SJSA1 (cell line): ENCODE measurements at regions not wholly inside any gene's neighbourhood (a gene's known extent, or its start where the extent isn't known, plus 50 kb on each side); places are given as distances from the start of the nearest gene placed in this dataset.
"Not testable (repeated sequence)": the region's sequence is repeated elsewhere in the genome, so short reads cannot be mapped to it uniquely, and the experiment has no call there.

Experiments
- DNase-seq, 2 experiments: peaks; one replicate each; pipeline ENCODE4 v3.0.0-alpha.2; 2015 to 2020; ENCODE audit warnings: low spot score in 2 of 2, low read depth in 1 of 2
- H3K27ac ChIP-seq: fragments of 250-450 bp; sonication (Bioruptor Pico); 2 replicates; pipeline ENCODE4 v1.5.1; 2020; ENCODE audit warnings: mild to moderate bottlenecking, moderate library complexity
- H3K27me3 ChIP-seq: fragments of 250-450 bp; sonication (Bioruptor Pico); replicated peaks from 2 replicates; pipeline ENCODE4 v1.5.1; 2020; ENCODE audit warnings: mild to moderate bottlenecking, moderate library complexity
- H3K36me3 ChIP-seq: fragments of 250-450 bp; sonication (Bioruptor Pico); 2 replicates; pipeline ENCODE4 v1.5.1; 2020; ENCODE audit warnings: mild to moderate bottlenecking
- H3K4me1 ChIP-seq: fragments of 250-450 bp; sonication (Bioruptor Pico); replicated peaks from 2 replicates; pipeline ENCODE4 v1.6.1; 2021; ENCODE audit warnings: mild to moderate bottlenecking
- H3K4me3 ChIP-seq: fragments of 250-450 bp; sonication (Bioruptor Pico); 2 replicates; pipeline ENCODE4 v1.5.1; 2020; ENCODE audit warnings: mild to moderate bottlenecking
- H3K9me3 ChIP-seq: fragments of 250-450 bp; sonication (Bioruptor Pico); replicated peaks from 2 replicates; pipeline ENCODE4 v1.5.1; 2020; ENCODE audit warnings: mild to moderate bottlenecking

GRCh38 chr9:36486329-36486932 is 86.3 kb upstream of the MELK start:
- DNase-seq = peak in 1 of 2 experiments; percentile 10

GRCh38 chr9:36485647-36486328 is 85.7 kb upstream of the RNF38 start:
- no peaks in the 10 kb centered on the region for H3K27me3 ChIP-seq

More at GRCh38 chr9:36486329-36486932, 86.3 kb upstream of the MELK start:
- Histone ChIP-seq H3K36me3 (no peaks in the 10 kb centered on the region), H3K9me3 (no peaks in the 10 kb centered on the region), H3K4me1 (peaks cover 18% of the 10 kb centered on the region), H3K27ac (no peak overlapping the region), H3K27me3 (no peaks in the 10 kb centered on the region), H3K4me3 (peak overlapping the region; percentile 72)

GRCh38 chr9:36484124-36484523 is 84.1 kb upstream of the RNF38 start:
- H3K4me3 ChIP-seq = no peak overlapping the region
- H3K4me1 ChIP-seq = peaks cover 18% of the 10 kb centered on the region
- no peak overlapping the region for H3K27ac ChIP-seq
- no peaks in the 10 kb centered on the region for H3K27me3 ChIP-seq
- no peaks in the 10 kb centered on the region for H3K36me3 ChIP-seq
- no peak for DNase-seq
- H3K9me3 ChIP-seq = no peaks in the 10 kb centered on the region

More at GRCh38 chr9:36485647-36486328, 85.7 kb upstream of the RNF38 start:
- Histone ChIP-seq H3K36me3 (no peaks in the 10 kb centered on the region), H3K4me1 (peaks cover 18% of the 10 kb centered on the region), H3K4me3 (peak overlapping the region; percentile 72), H3K27ac (no peak overlapping the region), H3K9me3 (no peaks in the 10 kb centered on the region)
- no peak for DNase-seq

GRCh38 chr9:36479101-36479500 is 79.0 kb upstream of the RNF38 start:
- H3K4me3 ChIP-seq = no peak overlapping the region
- no peaks in the 10 kb centered on the region for H3K9me3 ChIP-seq
- H3K4me1 ChIP-seq = no peaks in the 10 kb centered on the region
- no peak for DNase-seq
- H3K27ac ChIP-seq = no peak overlapping the region
- H3K36me3 ChIP-seq = no peaks in the 10 kb centered on the region
- no peaks in the 10 kb centered on the region for H3K27me3 ChIP-seq

GRCh38 chr9:36471359-36471758 is 71.3 kb upstream of the RNF38 start:
- Histone ChIP-seq H3K4me1 (peaks cover 5% of the 10 kb centered on the region), H3K9me3 (no peaks in the 10 kb centered on the region), H3K27ac (peak overlapping the region; percentile 37; the same call in 1 of the 2 replicates), H3K4me3 (no peak overlapping the region; the same call in 1 of the 2 replicates), H3K36me3 (no peaks in the 10 kb centered on the region), H3K27me3 (no peaks in the 10 kb centered on the region)
- DNase-seq = no peak

GRCh38 chr9:36470643-36471290 is 70.7 kb upstream of the RNF38 start:
- no peaks in the 10 kb centered on the region for H3K9me3 ChIP-seq
- H3K27me3 ChIP-seq = no peaks in the 10 kb centered on the region
- H3K4me3 ChIP-seq = peak overlapping the region; percentile 24
- peaks cover 5% of the 10 kb centered on the region for H3K4me1 ChIP-seq
- peak overlapping the region; percentile 37 for H3K27ac ChIP-seq
- no peaks in the 10 kb centered on the region for H3K36me3 ChIP-seq
- DNase-seq = peak; percentile 23 to 45

GRCh38 chr9:36463467-36463866 is 63.4 kb upstream of the RNF38 start:
- H3K27me3 ChIP-seq = no peaks in the 10 kb centered on the region
- H3K4me3 ChIP-seq = no peak overlapping the region
- no peaks in the 10 kb centered on the region for H3K4me1 ChIP-seq
- no peak overlapping the region for H3K27ac ChIP-seq
- DNase-seq = no peak
- no peaks in the 10 kb centered on the region for H3K36me3 ChIP-seq
- no peaks in the 10 kb centered on the region for H3K9me3 ChIP-seq

GRCh38 chr9:36462245-36462644 is 62.2 kb upstream of the RNF38 start:
- H3K4me1 ChIP-seq = no peaks in the 10 kb centered on the region
- H3K36me3 ChIP-seq = no peaks in the 10 kb centered on the region
- no peaks in the 10 kb centered on the region for H3K9me3 ChIP-seq
- no peak for DNase-seq
- no peak overlapping the region for H3K4me3 ChIP-seq
- no peaks in the 10 kb centered on the region for H3K27me3 ChIP-seq
- no peak overlapping the region for H3K27ac ChIP-seq

GRCh38 chr9:36461323-36461722 is 61.3 kb upstream of the RNF38 start:
- Histone ChIP-seq H3K4me3 (no peak overlapping the region), H3K27ac (no peak overlapping the region), H3K9me3 (no peaks in the 10 kb centered on the region), H3K36me3 (no peaks in the 10 kb centered on the region), H3K27me3 (no peaks in the 10 kb centered on the region), H3K4me1 (no peaks in the 10 kb centered on the region)
- DNase-seq = no peak

- not testable (repeated sequence) for H3K4me1 ChIP-seq, H3K27me3 ChIP-seq, H3K9me3 ChIP-seq, DNase-seq, H3K4me3 ChIP-seq, H3K36me3 ChIP-seq, H3K27ac ChIP-seq
Observed at GRCh38 chr9:36458430-36458915, 58.4 kb upstream of the RNF38 start.

GRCh38 chr9:36457836-36458429 is 57.9 kb upstream of the RNF38 start:
- Histone ChIP-seq H3K27me3 (no peaks in the 10 kb centered on the region), H3K9me3 (no peaks in the 10 kb centered on the region), H3K36me3 (no peaks in the 10 kb centered on the region), H3K27ac (no peak overlapping the region), H3K4me1 (no peaks in the 10 kb centered on the region), H3K4me3 (no peak overlapping the region)
- no peak for DNase-seq

GRCh38 chr9:36456480-36457065 is 56.5 kb upstream of the RNF38 start:
- no peak for DNase-seq
- Histone ChIP-seq H3K27me3 (no peaks in the 10 kb centered on the region), H3K4me3 (no peak overlapping the region), H3K36me3 (no peaks in the 10 kb centered on the region), H3K27ac (no peak overlapping the region), H3K9me3 (no peaks in the 10 kb centered on the region), H3K4me1 (no peaks in the 10 kb centered on the region)

- Histone ChIP-seq H3K4me3 (no peak overlapping the region), H3K36me3 (no peaks in the 10 kb centered on the region), H3K27me3 (no peaks in the 10 kb centered on the region), H3K4me1 (no peaks in the 10 kb centered on the region), H3K27ac (no peak overlapping the region), H3K9me3 (no peaks in the 10 kb centered on the region)
- no peak for DNase-seq
Observed at GRCh38 chr9:36451949-36452348, 51.9 kb upstream of the RNF38 start.
